ENCODE measurements at regions not wholly inside any gene's neighbourhood (a gene's known extent, or its start where the extent isn't known, plus 50 kb on each side); places are given as distances from the start of the nearest gene placed in this dataset.

DNA sequence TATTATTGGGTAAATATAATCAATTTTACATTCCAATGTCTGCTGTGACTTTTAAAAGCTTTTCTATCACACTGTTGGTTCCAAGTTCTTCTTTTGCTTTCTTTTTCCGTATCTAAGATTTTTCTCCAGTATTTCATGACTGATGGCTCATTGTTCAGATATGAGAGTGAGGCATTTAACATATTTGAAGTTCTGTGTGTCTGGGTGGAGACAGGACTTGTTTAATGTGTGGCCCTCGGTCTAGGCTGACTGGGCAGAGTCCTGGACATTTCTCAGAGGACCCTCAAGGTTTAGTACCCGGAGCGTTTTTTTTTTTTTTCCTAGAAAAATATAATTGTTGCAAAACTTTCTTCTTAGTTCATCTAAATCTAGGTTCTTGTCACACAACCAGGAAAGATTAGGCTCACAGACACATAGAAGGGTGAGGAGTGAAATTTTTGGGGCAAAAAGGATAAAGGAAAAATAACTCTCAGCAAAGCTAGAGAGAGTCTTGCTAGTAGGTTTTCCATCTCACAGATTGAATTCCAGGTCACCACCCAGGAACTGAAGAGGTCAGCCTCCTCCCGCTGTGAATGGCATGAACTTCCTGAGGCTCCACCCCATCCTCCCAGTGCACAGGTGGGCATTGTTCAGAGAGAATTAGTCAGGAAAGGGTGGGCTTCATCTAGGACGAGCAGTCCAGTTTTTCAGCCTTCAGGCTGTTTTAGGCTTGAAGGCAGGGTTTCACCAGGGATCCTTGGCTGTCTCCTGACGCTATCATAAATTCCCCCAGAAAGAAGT is 1002.4 kb upstream of the PCDH9 start:
- TF ChIP-seq CTCF (IDR thresholded peaks at IDR 0.05; ENCODE audit: low read length, missing control alignments) = no peak
- DNase-seq (ENCODE audit: low read depth) = no peak
- H3K4me3 ChIP-seq (replicated peaks; ENCODE audit: low read depth, low read length) = no peak overlapping the region

GRCh38 chr13:68214691-68215415 is 984.7 kb upstream of the PCDH9 start:
- no peak overlapping the region for H3K4me3 ChIP-seq (replicated peaks; ENCODE audit: low read depth, low read length)
- no peak for TF ChIP-seq CTCF (IDR thresholded peaks at IDR 0.05; ENCODE audit: low read length, missing control alignments)
- DNase-seq (ENCODE audit: low read depth) = no peak

- TF ChIP-seq CTCF (IDR thresholded peaks at IDR 0.05; ENCODE audit: low read length, missing control alignments) = no peak
- no peak overlapping the region for H3K4me3 ChIP-seq (replicated peaks; ENCODE audit: low read depth, low read length)
- DNase-seq (ENCODE audit: low read depth) = no peak
These were observed 969.1 kb upstream of the PCDH9 start for GRCh38 chr13:68199271-68199670.

- no peak for TF ChIP-seq CTCF (IDR thresholded peaks at IDR 0.05; ENCODE audit: low read length, missing control alignments)
- no peak overlapping the region for H3K4me3 ChIP-seq (replicated peaks; ENCODE audit: low read depth, low read length)
- DNase-seq (ENCODE audit: low read depth) = peak; percentile 7
These were observed 960.7 kb upstream of the PCDH9 start for GRCh38 chr13:68190818-68191217.

GRCh38 chr13:68185444-68186141 is 955.5 kb upstream of the PCDH9 start:
- TF ChIP-seq CTCF (IDR thresholded peaks at IDR 0.05; ENCODE audit: low read length, missing control alignments) = no peak
- peak; percentile 2 for DNase-seq (ENCODE audit: low read depth)
- H3K4me3 ChIP-seq (replicated peaks; ENCODE audit: low read depth, low read length) = no peak overlapping the region

- no peak overlapping the region for H3K4me3 ChIP-seq (replicated peaks; ENCODE audit: low read depth, low read length)
- no peak for TF ChIP-seq CTCF (IDR thresholded peaks at IDR 0.05; ENCODE audit: low read length, missing control alignments)
- peak; percentile 73 for DNase-seq (ENCODE audit: low read depth)
These were observed 946.3 kb upstream of the PCDH9 start for GRCh38 chr13:68176475-68176874.
